GM12892 (cell line): ENCODE measurements at regions not wholly inside any gene's neighbourhood (a gene's known extent, or its start where the extent isn't known, plus 50 kb on each side); places are given as distances from the start of the nearest gene placed in this dataset.

Experiments
- DNase-seq: peaks from one replicate; pipeline ENCODE4 v3.0.0; 2011; ENCODE audit not compliant: insufficient read length
- FAIRE-seq: peaks from 2 replicates; lab custom pipeline; 2011; peaks lifted over from hg19 to GRCh38; lab: Jason Lieb, UNC
- POLR2A ChIP-seq: IDR thresholded peaks from 2 replicates; pipeline ENCODE4 v1.6.1; 2011; ENCODE audit warnings: low read depth, low read length, control low read depth
- POLR2AphosphoS5 ChIP-seq: IDR thresholded peaks from 2 replicates; pipeline ENCODE4 v1.6.1; 2011; ENCODE audit warnings: low read depth, low read length, control low read depth
- TAF1 ChIP-seq: IDR thresholded peaks from 2 replicates; pipeline ENCODE4 v1.6.1; 2011; ENCODE audit warnings: low read depth, mild to moderate bottlenecking, control low read depth, low read length, borderline replicate concordance

- FAIRE-seq (no peak), DNase-seq (no peak)
- TF ChIP-seq POLR2A (no peak), POLR2AphosphoS5 (no peak), TAF1 (no peak)
Observed at GRCh38 chr12:65605019-65605418, 219.3 kb upstream of the HMGA2 start.

- FAIRE-seq, result no peak
- TF ChIP-seq POLR2AphosphoS5, result no peak
- no peak for DNase-seq
Observed at GRCh38 chr12:65606008-65606766, 218.1 kb upstream of the HMGA2 start.

- FAIRE-seq (no peak), DNase-seq (no peak)
- no peak for TF ChIP-seq TAF1
- TF ChIP-seq POLR2A, result no peak
- no peak for TF ChIP-seq POLR2AphosphoS5
Observed at GRCh38 chr12:65607401-65607841, 216.9 kb upstream of the HMGA2 start.

- FAIRE-seq, result no peak
Observed at GRCh38 chr12:65608319-65608916, 215.9 kb upstream of the HMGA2 start.

GRCh38 chr12:65609359-65609771, 214.9 kb upstream of the HMGA2 start:
- no peak for FAIRE-seq
- no peak for TF ChIP-seq POLR2AphosphoS5
- TF ChIP-seq TAF1, result no peak
- TF ChIP-seq POLR2A, result no peak
- DNase-seq, result no peak

More at GRCh38 chr12:65608319-65608916, 215.9 kb upstream of the HMGA2 start:
- TF ChIP-seq TAF1 (no peak), POLR2AphosphoS5 (no peak), POLR2A (no peak)
- DNase-seq, result no peak

- TF ChIP-seq TAF1 (no peak), POLR2AphosphoS5 (no peak), POLR2A (no peak)
- FAIRE-seq (no peak), DNase-seq (no peak)
Observed at GRCh38 chr12:65611396-65611795, 212.9 kb upstream of the HMGA2 start.

- no peak for FAIRE-seq
- DNase-seq, result no peak
- no peak for TF ChIP-seq POLR2A
- TF ChIP-seq POLR2AphosphoS5, result no peak
- TF ChIP-seq TAF1, result no peak
Observed at GRCh38 chr12:65612440-65612839, 211.8 kb upstream of the HMGA2 start.

GRCh38 chr12:65613692-65614091, 210.6 kb upstream of the HMGA2 start:
- TF ChIP-seq POLR2A, result no peak
- DNase-seq (no peak), FAIRE-seq (no peak)

- TF ChIP-seq POLR2AphosphoS5 (no peak), TAF1 (no peak), POLR2A (no peak)
- FAIRE-seq, result no peak
- no peak for DNase-seq
Observed at GRCh38 chr12:65614259-65614889, 209.9 kb upstream of the HMGA2 start.

- DNase-seq, result no peak
- FAIRE-seq, result no peak
Observed at GRCh38 chr12:65615118-65615517, 209.2 kb upstream of the HMGA2 start.

GRCh38 chr12:65616022-65616421, 208.3 kb upstream of the HMGA2 start:
- no peak for TF ChIP-seq TAF1
- TF ChIP-seq POLR2AphosphoS5, result no peak
- TF ChIP-seq POLR2A, result no peak
- FAIRE-seq (no peak), DNase-seq (no peak)

More at GRCh38 chr12:65615118-65615517, 209.2 kb upstream of the HMGA2 start:
- no peak for TF ChIP-seq TAF1
- no peak for TF ChIP-seq POLR2AphosphoS5
- TF ChIP-seq POLR2A, result no peak

GRCh38 chr12:65618588-65618987, 205.7 kb upstream of the HMGA2 start:
- DNase-seq (no peak), FAIRE-seq (no peak)
- TF ChIP-seq POLR2AphosphoS5, result no peak

- no peak for FAIRE-seq
- DNase-seq, result no peak
- TF ChIP-seq POLR2AphosphoS5 (no peak), TAF1 (no peak), POLR2A (no peak)
Observed at GRCh38 chr12:65619018-65619417, 205.3 kb upstream of the HMGA2 start.
